Omental fat pad (tissue), 3 donors: ENCODE measurements at regions not wholly inside any gene's neighbourhood (a gene's known extent, or its start where the extent isn't known, plus 50 kb on each side); places are given as distances from the start of the nearest gene placed in this dataset.
"Not testable (repeated sequence)": the region's sequence is repeated elsewhere in the genome, so short reads cannot be mapped to it uniquely, and the experiment has no call there.

ENCODE experiments used
- ATAC-seq: fragments of 150-250 bp; one replicate; pipeline ENCODE4 v1.9.1; 2016; ENCODE audit warnings: mild to moderate bottlenecking, moderate library complexity; ENCODE audit not compliant: low FRiP score
- DNase-seq: peaks from one replicate; pipeline ENCODE4 v3.0.0-alpha.2; 2019; ENCODE audit warnings: low spot score
- TF ChIP-seq, protein P1 (sequence below), 3 donors: fragments of 450-650 bp; IDR thresholded peaks; one replicate each; pipeline ENCODE4 v1.5.1; 2016 to 2017; ENCODE audit warnings: antibody characterized with exemption in 3 of 3, mild to moderate bottlenecking in 3 of 3, moderate library complexity in 2 of 3

- ATAC-seq = no peak
- DNase-seq = no peak
- TF ChIP-seq, protein P1, sequence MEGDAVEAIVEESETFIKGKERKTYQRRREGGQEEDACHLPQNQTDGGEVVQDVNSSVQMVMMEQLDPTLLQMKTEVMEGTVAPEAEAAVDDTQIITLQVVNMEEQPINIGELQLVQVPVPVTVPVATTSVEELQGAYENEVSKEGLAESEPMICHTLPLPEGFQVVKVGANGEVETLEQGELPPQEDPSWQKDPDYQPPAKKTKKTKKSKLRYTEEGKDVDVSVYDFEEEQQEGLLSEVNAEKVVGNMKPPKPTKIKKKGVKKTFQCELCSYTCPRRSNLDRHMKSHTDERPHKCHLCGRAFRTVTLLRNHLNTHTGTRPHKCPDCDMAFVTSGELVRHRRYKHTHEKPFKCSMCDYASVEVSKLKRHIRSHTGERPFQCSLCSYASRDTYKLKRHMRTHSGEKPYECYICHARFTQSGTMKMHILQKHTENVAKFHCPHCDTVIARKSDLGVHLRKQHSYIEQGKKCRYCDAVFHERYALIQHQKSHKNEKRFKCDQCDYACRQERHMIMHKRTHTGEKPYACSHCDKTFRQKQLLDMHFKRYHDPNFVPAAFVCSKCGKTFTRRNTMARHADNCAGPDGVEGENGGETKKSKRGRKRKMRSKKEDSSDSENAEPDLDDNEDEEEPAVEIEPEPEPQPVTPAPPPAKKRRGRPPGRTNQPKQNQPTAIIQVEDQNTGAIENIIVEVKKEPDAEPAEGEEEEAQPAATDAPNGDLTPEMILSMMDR (IDR thresholded peaks at IDR 0.05) = no peak
Measured at GRCh38 chr7:11281953-11282352, 308.3 kb downstream of the PHF14 start.

DNA sequence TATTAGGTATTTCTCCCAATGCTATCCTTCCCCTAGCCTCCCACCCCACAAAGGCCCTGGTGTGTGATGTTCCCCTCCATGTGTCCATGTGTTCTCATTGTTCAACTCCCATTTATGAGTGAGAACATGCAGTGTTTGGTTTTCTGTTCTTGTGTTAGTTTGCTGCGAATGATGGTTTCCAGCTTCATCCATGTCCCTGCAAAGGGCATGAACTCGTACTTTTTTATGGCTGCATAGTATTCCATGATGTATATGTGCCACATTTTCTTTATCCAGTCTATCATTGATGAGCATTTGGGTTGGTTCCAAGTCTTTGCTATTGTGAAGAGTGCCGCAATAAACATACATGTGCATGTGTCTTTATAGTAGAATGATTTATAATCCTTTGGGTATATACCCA lies 309.9 kb downstream of the PHF14 start:
- ATAC-seq, DNase-seq: not testable (repeated sequence)

DNA sequence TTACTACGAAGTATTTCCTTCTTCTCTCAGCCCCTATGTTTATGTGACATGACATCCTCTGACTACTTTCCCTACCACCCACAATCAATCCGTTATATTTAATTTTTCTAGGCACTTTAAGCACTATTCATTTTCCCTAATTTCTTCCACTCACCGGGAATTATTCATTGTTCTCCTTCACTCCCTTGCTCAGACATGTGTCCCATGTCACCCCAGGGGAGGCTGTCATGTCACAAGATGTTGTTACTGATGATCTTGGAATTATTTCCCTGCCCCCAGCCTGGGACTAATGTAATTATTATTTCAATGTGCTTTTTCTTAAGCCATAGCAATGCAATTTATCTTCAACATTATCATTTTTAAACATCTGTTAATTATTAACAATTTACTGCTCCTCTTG lies 317.2 kb downstream of the PHF14 start:
- ATAC-seq (no peak), DNase-seq (no peak)
- TF ChIP-seq, protein P1 (IDR thresholded peaks at IDR 0.05) = no peak

DNA sequence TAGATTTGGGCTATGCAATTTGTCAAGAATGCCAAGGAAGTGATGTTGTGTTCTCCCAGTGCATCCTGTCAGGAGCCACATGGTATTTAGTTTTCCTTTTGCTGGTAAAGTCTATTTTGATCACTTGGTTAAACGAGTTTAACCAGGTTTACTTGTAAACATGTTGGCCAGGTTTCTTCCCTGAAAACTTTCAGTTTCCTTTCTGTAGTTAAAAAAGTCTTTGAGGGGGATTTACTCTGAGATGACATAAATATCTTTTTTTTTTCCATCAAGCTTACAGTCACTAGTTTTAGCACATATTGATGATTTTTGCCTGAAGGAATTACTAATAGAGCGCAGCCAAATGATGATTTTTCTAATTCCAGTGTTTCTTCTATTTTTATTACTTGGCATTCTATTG lies 320.5 kb downstream of the PHF14 start:
- no peak for DNase-seq
- no peak for ATAC-seq
- TF ChIP-seq, protein P1 (IDR thresholded peaks at IDR 0.05) = no peak

GRCh38 chr7:11294965-11295364 lies 321.3 kb downstream of the PHF14 start:
- no peak for ATAC-seq
- TF ChIP-seq, protein P1 (IDR thresholded peaks at IDR 0.05) = no peak
- no peak for DNase-seq

DNA sequence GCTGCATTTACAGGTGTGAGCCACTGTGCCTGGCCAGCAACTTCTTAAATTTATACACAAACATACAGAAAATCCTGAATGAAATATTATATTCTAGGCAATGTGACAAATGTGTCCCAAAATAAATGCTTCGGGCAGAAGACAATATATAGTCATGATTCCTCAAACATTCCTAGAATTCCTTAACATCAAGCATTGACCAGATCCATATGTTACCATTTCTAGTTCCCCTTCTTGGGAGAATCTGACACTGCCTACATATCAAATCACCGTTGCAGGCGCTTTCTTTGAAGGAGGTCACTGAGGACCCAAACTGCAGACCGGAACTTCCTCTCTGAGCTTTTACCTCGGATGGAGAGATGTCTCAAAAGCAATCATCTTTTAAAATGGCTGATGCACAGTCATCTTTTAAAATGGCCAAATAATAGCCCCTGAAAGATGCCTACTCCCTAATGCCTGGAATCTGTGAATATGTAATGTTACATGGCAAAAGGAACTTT lies 323.5 kb downstream of the PHF14 start:
- DNase-seq (no peak), ATAC-seq (no peak)
- TF ChIP-seq, protein P1 (IDR thresholded peaks at IDR 0.05) = no peak

- TF ChIP-seq, protein P1 (IDR thresholded peaks at IDR 0.05) = no peak
- no peak for DNase-seq
- ATAC-seq = no peak
Measured at GRCh38 chr7:11297764-11298163, 324.1 kb downstream of the PHF14 start.

DNA sequence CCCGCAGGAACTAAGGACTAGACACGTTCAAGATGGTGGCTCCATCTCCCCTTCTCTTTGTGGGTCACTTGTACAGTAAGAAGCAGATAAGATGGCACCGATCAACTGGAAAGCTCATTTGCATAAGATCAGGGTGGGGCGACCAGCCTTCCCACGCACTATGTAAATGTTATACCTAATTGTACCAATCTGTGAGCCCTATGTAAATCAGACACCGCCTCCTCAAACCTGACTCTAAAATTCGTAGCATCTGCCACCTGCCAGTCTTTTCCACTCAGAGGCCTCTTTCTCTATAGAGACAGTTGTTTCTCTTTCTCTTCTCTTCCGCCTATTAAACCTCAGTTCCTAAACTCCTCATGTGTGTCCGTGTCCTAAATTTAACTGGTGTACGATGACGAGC lies 324.5 kb downstream of the PHF14 start:
- TF ChIP-seq, protein P1 (IDR thresholded peaks at IDR 0.05) = no peak
- no peak for DNase-seq
- ATAC-seq = no peak
